ENCODE measurements at regions not wholly inside any gene's neighbourhood (a gene's known extent, or its start where the extent isn't known, plus 50 kb on each side); places are given as distances from the start of the nearest gene placed in this dataset.
A peak's percentile ranks its signal among the peaks of the same experiment; 100 is the strongest.
"Not testable (repeated sequence)": the region's sequence is repeated elsewhere in the genome, so short reads cannot be mapped to it uniquely, and the experiment has no call there.

DNA sequence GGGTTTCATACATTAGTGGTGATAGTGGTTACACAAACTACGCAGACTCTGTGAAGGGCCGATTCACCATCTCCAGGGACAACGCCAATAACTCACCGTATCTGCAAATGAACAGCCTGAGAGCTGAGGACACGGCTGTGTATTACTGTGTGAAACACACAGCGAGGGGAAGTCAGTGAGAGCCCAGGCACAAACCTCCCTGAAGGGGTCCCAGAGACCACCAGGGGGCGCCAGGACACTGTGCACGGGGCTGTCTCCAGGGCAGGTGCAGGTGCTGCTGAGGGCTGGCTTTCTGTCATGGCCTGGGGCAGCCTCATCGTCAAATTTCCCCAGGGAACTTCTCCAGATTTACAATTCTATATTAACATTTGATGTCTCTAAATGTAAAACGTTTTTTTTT, 184.6 kb upstream of the TP53TG3C start:
- DNase-seq (ENCODE audit: low read depth in 2 of 2): peak in 1 of 2 donors; percentile 45

DNA sequence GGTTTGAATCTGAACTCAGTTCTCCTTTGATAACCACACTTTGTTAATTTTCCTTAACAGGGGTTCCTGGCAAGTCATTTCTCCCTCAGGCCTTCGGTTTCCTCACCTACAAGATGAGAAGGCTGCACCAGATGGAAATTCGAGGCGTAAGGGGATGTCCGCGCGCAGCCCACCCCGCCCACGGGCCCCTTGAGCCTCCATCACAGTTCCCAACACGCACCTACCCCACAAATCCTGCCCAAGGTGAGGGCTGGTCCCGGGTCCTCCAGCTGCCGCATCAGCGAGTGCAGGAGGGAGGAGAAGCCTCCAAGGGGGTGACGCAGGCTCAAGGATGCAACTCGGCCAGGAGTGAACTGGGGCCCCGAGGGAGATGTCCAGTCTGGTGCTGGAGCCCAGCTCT, 166.9 kb upstream of the TP53TG3C start:
- DNase-seq (ENCODE audit: low read depth in 2 of 2): not testable (repeated sequence)

DNA sequence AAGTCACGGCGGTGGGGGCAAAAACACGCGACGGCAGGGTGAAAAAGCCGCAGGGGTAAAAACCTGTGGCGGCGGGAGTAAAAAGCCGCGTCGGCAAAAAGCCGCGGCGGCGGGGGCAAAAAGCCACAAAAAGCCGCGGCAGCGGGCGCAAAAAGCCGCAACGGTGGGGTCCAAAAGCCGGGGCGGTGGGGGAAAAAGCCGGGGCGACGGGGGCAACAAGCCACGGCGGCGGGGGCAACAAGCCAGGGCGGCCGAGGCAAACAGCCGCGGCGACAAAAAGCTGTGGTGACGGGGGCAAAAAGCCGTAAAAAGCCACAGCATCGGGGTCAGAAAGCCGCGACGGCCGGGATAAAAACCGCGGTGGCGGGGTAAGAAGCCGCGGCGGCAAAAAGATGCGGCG, 166.1 kb upstream of the TP53TG3C start:
- not testable (repeated sequence) for DNase-seq (ENCODE audit: low read depth in 2 of 2)

DNA sequence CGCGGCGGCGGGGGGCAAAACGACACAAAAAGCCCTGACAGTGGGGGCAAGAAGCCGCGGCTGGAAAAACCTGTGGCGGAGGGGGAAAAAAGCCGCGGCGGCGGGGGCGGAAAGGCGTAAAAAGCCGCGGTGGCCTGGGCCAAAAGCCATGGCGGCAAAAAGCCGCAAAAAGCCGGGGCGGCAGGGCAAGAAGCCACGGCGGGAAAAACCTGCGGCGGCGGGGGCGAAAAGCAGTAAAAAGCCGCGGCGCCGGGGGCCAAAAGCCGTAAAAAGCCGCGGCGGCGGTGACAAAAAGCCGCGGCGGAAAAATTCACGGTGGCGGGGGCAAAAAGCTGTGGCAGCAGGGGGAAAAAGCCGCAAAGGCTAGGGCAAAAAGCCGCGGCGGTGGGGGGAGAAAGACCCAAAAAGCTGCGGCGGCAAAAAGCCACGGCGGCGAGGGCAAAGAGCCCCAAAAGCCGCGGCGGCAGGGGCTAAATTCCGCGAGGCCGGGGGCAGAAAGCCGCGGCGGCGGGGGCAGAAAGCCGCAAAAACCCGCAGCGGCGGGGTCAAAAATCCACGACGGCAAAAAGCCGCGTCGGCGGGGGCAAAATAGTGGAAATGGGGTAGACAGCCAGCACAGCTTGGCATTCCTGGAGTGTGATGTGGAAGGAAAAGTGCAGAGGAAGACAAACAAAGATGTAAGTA, 165.2 kb upstream of the TP53TG3C start:
- peak in 1 of 2 donors; percentile 7 for DNase-seq (ENCODE audit: low read depth in 2 of 2)

DNA sequence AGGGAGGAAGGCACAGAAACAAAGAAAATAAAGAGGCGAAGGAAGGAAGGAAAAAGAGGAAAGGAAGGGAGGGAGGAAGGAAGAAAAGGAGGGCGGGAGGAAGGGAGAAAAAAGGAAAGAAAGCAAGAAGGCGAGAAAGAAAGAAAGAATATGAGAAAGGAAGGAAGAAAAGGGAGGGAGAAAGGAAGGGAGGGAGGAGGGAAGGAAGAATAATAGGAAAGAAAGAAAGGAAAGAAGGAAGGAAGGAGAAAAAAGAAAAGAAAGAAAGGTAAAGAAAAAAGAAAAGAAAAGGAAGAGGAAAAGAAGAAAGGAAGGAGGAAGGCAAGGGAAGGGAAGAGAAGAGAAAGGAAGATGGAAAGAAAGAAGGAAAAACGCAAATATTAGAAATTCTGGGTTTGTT, 145.2 kb upstream of the TP53TG3C start:
- not testable (repeated sequence) for DNase-seq (ENCODE audit: low read depth in 2 of 2)

DNA sequence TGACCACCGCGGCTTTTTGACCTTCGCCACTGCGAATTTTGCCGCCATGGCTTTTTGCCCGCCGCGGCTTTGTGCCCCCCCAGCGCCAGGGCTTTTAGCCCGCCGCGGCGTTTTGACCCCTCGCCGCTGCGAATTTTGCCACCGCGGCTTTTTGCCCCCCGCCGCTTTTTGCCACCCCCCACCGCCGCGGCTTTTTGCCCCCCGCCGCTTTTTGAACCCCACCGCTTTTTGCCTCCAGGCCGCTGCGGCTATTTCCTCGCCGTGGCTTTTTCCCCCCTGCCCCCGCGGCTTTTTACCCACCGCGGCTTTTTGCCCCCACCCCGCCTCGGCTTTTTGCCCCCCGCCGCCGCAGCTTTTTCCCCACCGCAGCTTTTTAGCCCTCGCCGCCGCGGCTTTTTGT, 134.8 kb upstream of the TP53TG3C start:
- no peak for DNase-seq (ENCODE audit: low read depth in 2 of 2)

DNA sequence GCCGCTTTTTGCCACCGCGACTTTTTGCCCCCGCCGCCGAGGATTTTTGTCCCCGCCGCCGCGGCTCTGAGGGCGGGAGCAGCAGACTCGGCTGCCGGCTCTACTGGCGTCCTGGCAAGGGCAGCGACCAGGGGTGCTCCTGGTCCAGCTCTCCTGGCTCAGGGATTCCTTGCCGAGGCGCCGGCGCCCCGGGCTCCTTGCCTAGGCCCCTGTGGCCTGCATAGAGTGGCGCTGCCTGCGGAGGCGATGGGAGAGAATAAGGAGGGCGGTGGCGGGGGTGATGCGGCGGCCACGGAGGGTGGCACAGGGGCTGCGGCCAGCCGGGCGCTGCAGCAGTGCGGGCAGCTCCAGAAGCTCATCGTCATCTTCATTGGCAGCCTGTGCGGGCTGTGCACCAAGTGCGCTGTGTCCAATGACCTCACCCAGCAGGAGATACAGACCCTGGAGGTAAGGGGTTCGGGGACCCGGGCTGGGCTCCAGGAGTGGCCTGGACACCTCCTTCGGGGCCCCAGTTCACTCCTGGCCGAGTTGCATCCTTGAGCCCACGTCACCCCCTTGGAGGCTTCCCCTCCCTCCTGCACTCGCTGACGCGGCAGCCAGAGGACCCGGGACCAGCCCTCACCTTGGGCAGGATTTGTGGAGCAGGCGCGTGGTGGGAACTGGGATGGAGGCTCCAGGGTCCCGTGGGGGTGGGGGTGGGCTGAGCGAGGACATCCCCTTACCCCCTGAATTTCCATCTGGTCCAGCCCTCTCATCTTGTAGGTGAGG, 134.2 kb upstream of the TP53TG3C start:
- DNase-seq (ENCODE audit: low read depth in 2 of 2): not testable (repeated sequence)

DNA sequence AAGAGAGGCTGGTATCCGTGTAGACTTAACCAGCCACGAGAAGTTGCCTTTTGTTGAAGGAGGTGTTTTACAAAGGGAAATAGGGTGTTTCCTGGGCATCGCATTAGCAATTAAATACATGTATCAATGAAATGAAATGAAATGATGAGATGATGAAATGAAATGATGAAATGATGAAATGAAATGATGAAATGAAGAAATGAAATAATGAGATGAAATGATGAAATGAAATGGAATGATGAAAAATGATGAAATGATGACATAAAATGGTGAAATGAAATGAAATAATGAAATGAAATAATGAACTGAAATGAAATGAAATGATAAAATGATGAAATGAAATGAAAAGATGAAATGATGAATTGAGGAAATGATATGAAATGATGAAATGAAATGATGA, 131.3 kb upstream of the TP53TG3C start:
- DNase-seq (ENCODE audit: low read depth in 2 of 2): not testable (repeated sequence)

DNA sequence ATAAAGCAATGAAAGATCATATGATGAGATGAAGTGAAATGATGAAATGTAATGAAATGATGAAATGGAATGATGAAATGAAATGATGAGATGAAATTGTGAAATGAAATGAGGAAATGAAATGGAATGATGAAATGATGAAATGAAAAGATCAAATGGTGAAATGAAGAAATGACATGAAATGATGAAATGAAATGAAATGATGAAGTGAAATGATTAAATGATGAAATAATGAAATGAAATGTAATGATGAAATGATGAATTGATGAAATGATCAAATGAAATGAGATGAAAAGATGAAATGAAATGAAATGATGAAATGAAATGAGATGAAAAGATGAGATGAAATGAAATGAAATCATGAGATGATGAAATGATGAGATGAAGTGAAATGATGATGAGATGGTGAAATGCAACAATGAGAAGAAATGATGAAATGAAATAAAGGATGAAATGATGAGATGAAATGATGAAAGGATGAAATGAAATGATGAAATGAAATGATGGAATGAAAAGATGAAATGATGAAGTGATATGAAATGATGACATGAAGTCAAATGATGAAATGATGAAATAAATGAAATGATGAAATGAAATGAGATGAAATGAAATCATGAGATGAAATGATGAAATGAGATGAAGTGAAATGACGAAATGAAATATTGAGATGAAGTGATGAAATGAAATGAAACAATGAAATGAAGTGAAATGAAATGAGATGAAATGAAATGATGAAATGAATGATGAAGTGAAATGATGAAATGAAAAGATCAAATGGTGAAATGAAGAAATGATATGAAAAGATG, 130.5 kb upstream of the TP53TG3C start:
- not testable (repeated sequence) for DNase-seq (ENCODE audit: low read depth in 2 of 2)

DNA sequence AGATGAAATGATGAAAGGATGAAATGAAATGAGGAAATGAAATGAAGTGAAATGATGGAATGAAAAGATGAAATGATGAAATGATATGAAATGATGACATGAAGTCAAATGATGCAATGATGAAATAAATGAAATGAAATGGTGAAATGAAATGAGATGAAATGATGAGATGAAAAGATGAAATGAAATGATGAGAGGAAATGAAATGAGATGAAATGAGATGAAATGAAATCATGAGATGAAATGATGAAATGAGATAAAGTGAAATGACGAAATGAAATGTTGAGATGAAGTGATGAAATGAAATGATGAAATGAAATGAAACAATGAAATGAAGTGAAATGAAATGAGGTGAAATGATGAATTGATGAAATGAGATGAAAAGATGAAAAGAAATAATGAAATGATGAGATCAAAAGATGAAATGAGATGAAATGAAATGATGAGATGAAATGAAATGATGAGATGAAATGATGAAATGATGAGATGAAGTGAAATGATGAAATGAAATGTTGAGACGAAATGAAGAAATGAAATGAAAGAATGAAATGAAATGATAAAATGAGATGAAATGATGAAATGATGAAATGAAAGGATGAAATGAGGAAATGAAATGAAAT, 129.5 kb upstream of the TP53TG3C start:
- not testable (repeated sequence) for DNase-seq (ENCODE audit: low read depth in 2 of 2)

Measured in stimulated activated CD4-positive, alpha-beta T cell treated with anti-CD3 and anti-CD28 coated beads, Interleukin-1b, Interleukin-23, amount 100 ng/mL, for 4 hours (primary cell).